BE2C (cell line): ENCODE measurements at regions not wholly inside any gene's neighbourhood (a gene's known extent, or its start where the extent isn't known, plus 50 kb on each side); places are given as distances from the start of the nearest gene placed in this dataset.

Experiments used
- DNase-seq: peaks from one replicate; pipeline ENCODE4 v3.0.0-alpha.2; 2020
- H3K27me3 ChIP-seq: fragments of 250-450 bp; sonication (Bioruptor Pico); 2 replicates; pipeline ENCODE4 v1.5.1; 2020; ENCODE audit warnings: mild to moderate bottlenecking
- H3K36me3 ChIP-seq: fragments of 250-450 bp; sonication (Bioruptor Pico); 2 replicates; pipeline ENCODE4 v1.5.1; 2020; ENCODE audit warnings: mild to moderate bottlenecking
- H3K4me1 ChIP-seq: fragments of 250-450 bp; sonication (Bioruptor Pico); 2 replicates; pipeline ENCODE4 v1.5.1; 2020
- H3K4me3 ChIP-seq: 2 replicates; pipeline ENCODE4 v1.5.1; 2011; ENCODE audit warnings: low read depth, low read length
- H3K9me3 ChIP-seq: fragments of 250-450 bp; sonication (Bioruptor Pico); 2 replicates; pipeline ENCODE4 v1.5.1; 2020
- CTCF ChIP-seq: IDR thresholded peaks from 2 replicates; pipeline ENCODE4 v1.5.1; 2012; ENCODE audit warnings: mild to moderate bottlenecking, low read depth, low read length

GRCh38 chr6:4309540-4309939 is 174.2 kb upstream of the ECI2 start:
- no peak for TF ChIP-seq CTCF
- no peaks in the 10 kb centered on the region for H3K36me3 ChIP-seq
- no peaks in the 10 kb centered on the region for H3K4me1 ChIP-seq
- H3K27me3 ChIP-seq, result no peaks in the 10 kb centered on the region
- H3K9me3 ChIP-seq, result no peaks in the 10 kb centered on the region
- DNase-seq, result no peak
- H3K4me3 ChIP-seq, result no peak overlapping the region

- TF ChIP-seq CTCF, result no peak
- H3K4me3 ChIP-seq, result no peak overlapping the region
Observed at GRCh38 chr6:4308364-4308763, 173.0 kb upstream of the ECI2 start.

GRCh38 chr6:4304927-4305455 is 169.6 kb upstream of the ECI2 start:
- no peak for DNase-seq
- Histone ChIP-seq H3K36me3 (no peaks in the 10 kb centered on the region), H3K4me1 (no peaks in the 10 kb centered on the region), H3K4me3 (no peak overlapping the region), H3K9me3 (no peaks in the 10 kb centered on the region), H3K27me3 (no peaks in the 10 kb centered on the region)
- TF ChIP-seq CTCF, result no peak

More at GRCh38 chr6:4308364-4308763, 173.0 kb upstream of the ECI2 start:
- DNase-seq, result no peak
- Histone ChIP-seq H3K9me3 (no peaks in the 10 kb centered on the region), H3K27me3 (no peaks in the 10 kb centered on the region), H3K36me3 (no peaks in the 10 kb centered on the region), H3K4me1 (no peaks in the 10 kb centered on the region)

GRCh38 chr6:4303638-4304037 is 168.3 kb upstream of the ECI2 start:
- H3K4me1 ChIP-seq, result no peaks in the 10 kb centered on the region
- H3K4me3 ChIP-seq, result no peak overlapping the region
- no peaks in the 10 kb centered on the region for H3K27me3 ChIP-seq
- no peaks in the 10 kb centered on the region for H3K36me3 ChIP-seq
- no peak for TF ChIP-seq CTCF
- DNase-seq, result no peak
- no peaks in the 10 kb centered on the region for H3K9me3 ChIP-seq

GRCh38 chr6:4302524-4302923 is 167.1 kb upstream of the ECI2 start:
- no peak for TF ChIP-seq CTCF
- Histone ChIP-seq H3K4me1 (no peaks in the 10 kb centered on the region), H3K27me3 (no peaks in the 10 kb centered on the region), H3K4me3 (no peak overlapping the region), H3K36me3 (no peaks in the 10 kb centered on the region), H3K9me3 (no peaks in the 10 kb centered on the region)
- no peak for DNase-seq

GRCh38 chr6:4301871-4302270 is 166.5 kb upstream of the ECI2 start:
- DNase-seq, result no peak
- no peaks in the 10 kb centered on the region for H3K9me3 ChIP-seq
- H3K36me3 ChIP-seq, result no peaks in the 10 kb centered on the region
- no peaks in the 10 kb centered on the region for H3K27me3 ChIP-seq
- no peak overlapping the region for H3K4me3 ChIP-seq
- H3K4me1 ChIP-seq, result no peaks in the 10 kb centered on the region
- no peak for TF ChIP-seq CTCF
